Trophoblast cell (in vitro differentiated cells and primary cell): ENCODE measurements at regions not wholly inside any gene's neighbourhood (a gene's known extent, or its start where the extent isn't known, plus 50 kb on each side); places are given as distances from the start of the nearest gene placed in this dataset.

Experiments used
- DNase-seq, 2 donors: peaks; one replicate each; pipeline ENCODE4 v3.0.0-alpha.2; 2016
- H2AFZ ChIP-seq: 2 replicates; pipeline ENCODE4 v1.6.1; 2013; ENCODE audit warnings: low read length, moderate library complexity, mild to moderate bottlenecking; ENCODE audit not compliant: insufficient read depth, poor library complexity
- H2AK5ac ChIP-seq: 2 replicates; pipeline ENCODE4 v1.6.1; 2013; ENCODE audit warnings: mild to moderate bottlenecking, low read length
- H2BK120ac ChIP-seq: 2 replicates; pipeline ENCODE4 v1.6.1; 2013; ENCODE audit warnings: low read length, mild to moderate bottlenecking, moderate library complexity; ENCODE audit not compliant: insufficient read depth, poor library complexity
- H2BK12ac ChIP-seq: 2 replicates; pipeline ENCODE4 v1.6.1; 2013; ENCODE audit warnings: mild to moderate bottlenecking, low read length, moderate library complexity
- H2BK5ac ChIP-seq: 2 replicates; pipeline ENCODE4 v1.6.1; 2013; ENCODE audit warnings: low read length, low read depth, moderate library complexity, mild to moderate bottlenecking; ENCODE audit not compliant: poor library complexity
- H3K14ac ChIP-seq: 2 replicates; pipeline ENCODE4 v1.6.1; 2013; ENCODE audit warnings: mild to moderate bottlenecking, low read length
- H3K18ac ChIP-seq: 2 replicates; pipeline ENCODE4 v1.6.1; 2013; ENCODE audit warnings: mild to moderate bottlenecking, low read length
- H3K23ac ChIP-seq: 2 replicates; pipeline ENCODE4 v1.6.1; 2013; ENCODE audit warnings: low read length
- H3K27ac ChIP-seq: 2 replicates; pipeline ENCODE4 v1.5.1; 2013; ENCODE audit warnings: low read depth, mild to moderate bottlenecking, inconsistent platforms, low read length, moderate library complexity
- H3K27me3 ChIP-seq: 2 replicates; pipeline ENCODE4 v1.6.1; 2013; ENCODE audit warnings: inconsistent platforms, mild to moderate bottlenecking, low read length, moderate library complexity; ENCODE audit not compliant: insufficient read depth
- H3K36me3 ChIP-seq, 2 experiments: 1 replicate in 1 of 2; 2 replicates in 1 of 2; pipeline ENCODE4 v1.6.1; 2013; ENCODE audit warnings: low read length in 2 of 2, mild to moderate bottlenecking in 2 of 2, moderate library complexity in 1 of 2; ENCODE audit not compliant: insufficient read depth in 2 of 2, control insufficient read depth in 1 of 2
- H3K4ac ChIP-seq: 2 replicates; pipeline ENCODE4 v1.6.1; 2013; ENCODE audit warnings: low read depth, mild to moderate bottlenecking, low read length, moderate library complexity
- H3K4me1 ChIP-seq, 2 experiments: 1 replicate in 1 of 2; 2 replicates in 1 of 2; pipeline ENCODE4 v1.6.1; 2013; ENCODE audit warnings: low read length in 2 of 2, mild to moderate bottlenecking in 2 of 2, moderate library complexity in 1 of 2; ENCODE audit not compliant: insufficient read depth in 2 of 2, control insufficient read depth in 1 of 2
- H3K4me2 ChIP-seq: 2 replicates; pipeline ENCODE4 v1.6.1; 2013; ENCODE audit warnings: inconsistent platforms, mild to moderate bottlenecking, low read length, moderate library complexity
- H3K4me3 ChIP-seq: 2 replicates; pipeline ENCODE4 v1.5.1; 2013; ENCODE audit warnings: mild to moderate bottlenecking, low read depth, low read length, inconsistent platforms
- H3K79me1 ChIP-seq: one replicate; pipeline ENCODE4 v1.6.1; 2013; ENCODE audit warnings: low read length
- H3K79me2 ChIP-seq: 2 replicates; pipeline ENCODE4 v1.6.1; 2013; ENCODE audit warnings: low read length, mild to moderate bottlenecking; ENCODE audit not compliant: control insufficient read depth, insufficient read depth, poor library complexity
- H3K9ac ChIP-seq: 2 replicates; pipeline ENCODE4 v1.6.1; 2013; ENCODE audit warnings: mild to moderate bottlenecking, low read length
- H3K9me3 ChIP-seq: 2 replicates; pipeline ENCODE4 v1.6.1; 2013; ENCODE audit warnings: low read depth, mild to moderate bottlenecking, control low read depth, inconsistent platforms, low read length; ENCODE audit not compliant: insufficient read depth
- H4K12ac ChIP-seq: 2 replicates; pipeline ENCODE4 v1.6.1; 2013; ENCODE audit warnings: low read depth, mild to moderate bottlenecking, low read length, moderate library complexity
- H4K8ac ChIP-seq: 2 replicates; pipeline ENCODE4 v1.6.1; 2013; ENCODE audit warnings: low read depth, mild to moderate bottlenecking, low read length, moderate library complexity
- H4K91ac ChIP-seq: one replicate; pipeline ENCODE4 v1.6.1; 2013; ENCODE audit warnings: low read depth, mild to moderate bottlenecking, low read length, moderate library complexity
- WGBS: extraction: QIAGEN DNeasy Blood & Tissue Kit; methylation state at CpG from one replicate; pipeline ENCODE4 v1.1.7; 2013; ENCODE audit warnings: missing lambda C conversion rate; ENCODE audit not compliant: insufficient read length, insufficient coverage; ENCODE audit errors: extremely low coverage; 5-methylcytosine and 5-hydroxymethylcytosine counted together

- H3K4me1 ChIP-seq = no peaks in the 10 kb centered on the region
- no peak overlapping the region for H2BK5ac ChIP-seq
- H3K27me3 ChIP-seq = no peaks in the 10 kb centered on the region
- H3K14ac ChIP-seq = no peak overlapping the region
- no peak overlapping the region for H4K91ac ChIP-seq
- no peaks in the 10 kb centered on the region for H3K79me2 ChIP-seq
- no CpG with 5 or more reads among the region's 2 CpGs for WGBS
- DNase-seq = no peak
- no peak overlapping the region for H4K8ac ChIP-seq
- H2BK120ac ChIP-seq = no peak overlapping the region
- H4K12ac ChIP-seq = no peak overlapping the region
- H2BK12ac ChIP-seq = no peak overlapping the region
- no peak overlapping the region for H3K4me3 ChIP-seq
- no peak overlapping the region for H3K27ac ChIP-seq
- H3K23ac ChIP-seq = no peak overlapping the region
- no peaks in the 10 kb centered on the region for H3K79me1 ChIP-seq
- H3K4ac ChIP-seq = no peak overlapping the region
- no peak overlapping the region for H3K9ac ChIP-seq
- H3K18ac ChIP-seq = no peak overlapping the region
- H3K4me2 ChIP-seq = no peak overlapping the region
- H2AFZ ChIP-seq = no peak overlapping the region
- H3K36me3 ChIP-seq = no peaks in the 10 kb centered on the region
- no peak overlapping the region for H2AK5ac ChIP-seq
- no peaks in the 10 kb centered on the region for H3K9me3 ChIP-seq
Observed at GRCh38 chr2:82657106-82657505, 1802.0 kb downstream of the SUCLG1 start.

- Histone ChIP-seq H4K12ac (no peak overlapping the region), H2AK5ac (no peak overlapping the region), H3K4me2 (no peak overlapping the region), H3K79me1 (no peaks in the 10 kb centered on the region), H3K9ac (no peak overlapping the region), H4K8ac (no peak overlapping the region), H3K27ac (no peak overlapping the region), H2BK120ac (no peak overlapping the region), H3K4ac (no peak overlapping the region), H2BK5ac (no peak overlapping the region), H3K14ac (no peak overlapping the region), H3K36me3 (no peaks in the 10 kb centered on the region), H3K4me3 (no peak overlapping the region), H3K27me3 (no peaks in the 10 kb centered on the region), H3K18ac (no peak overlapping the region), H2AFZ (no peak overlapping the region), H3K23ac (no peak overlapping the region), H4K91ac (no peak overlapping the region), H3K9me3 (no peaks in the 10 kb centered on the region), H2BK12ac (no peak overlapping the region), H3K4me1 (no peaks in the 10 kb centered on the region), H3K79me2 (no peaks in the 10 kb centered on the region)
- DNase-seq = no peak
- no CpG with 5 or more reads among the region's 2 CpGs for WGBS
Observed at GRCh38 chr2:82656420-82656819, 1802.7 kb downstream of the SUCLG1 start.

DNA sequence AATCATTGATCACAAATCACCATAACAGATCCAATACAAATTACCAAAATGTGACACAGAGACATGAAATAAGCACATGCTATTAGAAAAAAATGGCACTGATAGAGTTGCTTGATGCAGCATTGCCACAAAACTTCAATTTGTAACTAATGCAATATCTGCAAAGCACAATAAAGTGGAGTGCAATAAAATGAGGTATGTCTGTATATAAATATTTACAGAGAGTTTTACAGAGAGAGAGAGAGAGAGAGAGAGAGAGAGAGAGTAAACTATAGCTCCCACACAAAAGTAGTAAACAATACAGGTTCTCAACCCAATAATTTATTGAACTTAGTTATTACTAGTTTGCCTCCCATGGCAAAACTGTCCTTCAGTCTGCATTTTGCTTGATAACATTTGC is 1807.0 kb downstream of the SUCLG1 start:
- no peak overlapping the region for H4K8ac ChIP-seq
- H3K36me3 ChIP-seq = no peaks in the 10 kb centered on the region
- no peaks in the 10 kb centered on the region for H3K79me1 ChIP-seq
- H3K23ac ChIP-seq = no peak overlapping the region
- no peak overlapping the region for H3K14ac ChIP-seq
- H4K91ac ChIP-seq = no peak overlapping the region
- H2BK5ac ChIP-seq = no peak overlapping the region
- H4K12ac ChIP-seq = no peak overlapping the region
- no peak overlapping the region for H3K4ac ChIP-seq
- H3K9ac ChIP-seq = no peak overlapping the region
- no peak overlapping the region for H3K18ac ChIP-seq
- H3K4me2 ChIP-seq = no peak overlapping the region
- H2AFZ ChIP-seq = no peak overlapping the region
- DNase-seq = no peak
- no peaks in the 10 kb centered on the region for H3K79me2 ChIP-seq
- H3K27me3 ChIP-seq = no peaks in the 10 kb centered on the region
- no peaks in the 10 kb centered on the region for H3K4me1 ChIP-seq
- no peak overlapping the region for H2BK120ac ChIP-seq
- no peak overlapping the region for H3K27ac ChIP-seq
- H2BK12ac ChIP-seq = no peak overlapping the region
- H2AK5ac ChIP-seq = no peak overlapping the region
- H3K9me3 ChIP-seq = no peaks in the 10 kb centered on the region
- H3K4me3 ChIP-seq = no peak overlapping the region

DNA sequence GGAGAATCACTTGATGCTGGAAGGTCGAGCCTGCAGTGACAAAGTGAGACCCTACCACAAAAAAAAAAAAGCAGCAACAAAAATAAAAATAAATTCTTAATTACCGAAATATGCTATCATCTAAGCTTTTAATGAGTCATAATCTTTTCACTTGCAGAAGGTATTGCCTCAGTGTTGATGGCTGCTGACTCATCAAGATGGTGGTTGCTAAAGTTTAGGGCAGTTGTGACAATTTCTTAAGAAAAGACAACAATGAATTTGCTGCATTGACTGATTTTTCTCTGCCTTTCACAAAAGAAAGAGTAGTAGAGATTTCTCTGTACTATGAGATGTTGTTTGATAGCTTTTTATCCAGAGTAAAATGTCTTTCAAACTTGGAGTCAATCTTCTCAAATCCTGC is 1809.0 kb downstream of the SUCLG1 start:
- Histone ChIP-seq H2BK5ac (no peak overlapping the region), H2BK12ac (no peak overlapping the region), H3K23ac (no peak overlapping the region), H3K4me3 (no peak overlapping the region), H3K36me3 (no peaks in the 10 kb centered on the region), H2AK5ac (no peak overlapping the region), H4K12ac (no peak overlapping the region), H4K91ac (no peak overlapping the region), H3K4me2 (no peak overlapping the region), H3K18ac (no peak overlapping the region), H3K79me1 (no peaks in the 10 kb centered on the region), H3K14ac (no peak overlapping the region), H2BK120ac (no peak overlapping the region), H3K4me1 (no peaks in the 10 kb centered on the region), H2AFZ (no peak overlapping the region), H3K9ac (no peak overlapping the region), H3K4ac (no peak overlapping the region), H3K79me2 (no peaks in the 10 kb centered on the region), H3K27ac (no peak overlapping the region), H3K9me3 (no peaks in the 10 kb centered on the region), H3K27me3 (no peaks in the 10 kb centered on the region), H4K8ac (no peak overlapping the region)
- no CpG with 5 or more reads among the region's 2 CpGs for WGBS
- peak in 1 of 2 donors; percentile 1 for DNase-seq
